HUDEP-2 (cell line): ENCODE measurements at regions not wholly inside any gene's neighbourhood (a gene's known extent, or its start where the extent isn't known, plus 50 kb on each side); places are given as distances from the start of the nearest gene placed in this dataset.

Experiments used
- DNase-seq, 76 experiments: peaks; one replicate each; lab custom pipeline; 2025; ENCODE audit not compliant: unreplicated experiment in 76 of 76; lab: John Stamatoyannopoulos, UW

DNA sequence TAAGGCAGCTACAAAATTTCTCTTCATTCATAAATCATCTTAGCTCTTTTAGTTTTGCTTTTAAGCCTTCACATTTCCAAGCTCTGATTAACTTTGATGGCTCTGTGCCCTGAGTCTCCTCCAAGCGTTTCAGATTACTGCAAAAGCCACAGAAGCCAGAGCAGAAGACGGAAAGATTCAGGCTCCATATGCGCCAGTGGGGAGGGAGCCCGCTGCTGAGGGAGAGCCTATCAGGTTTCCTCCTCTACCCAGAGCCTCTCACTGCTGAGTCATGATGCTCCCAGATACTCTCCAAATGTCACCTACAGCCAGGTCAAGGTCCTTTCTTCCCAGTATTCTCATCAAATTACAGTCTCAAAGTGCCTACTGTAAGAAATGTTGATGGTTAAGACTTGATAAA lies 193.6 kb downstream of the RAP2A start:
- peak in 1 of 76 experiments; percentile 2 for DNase-seq

DNA sequence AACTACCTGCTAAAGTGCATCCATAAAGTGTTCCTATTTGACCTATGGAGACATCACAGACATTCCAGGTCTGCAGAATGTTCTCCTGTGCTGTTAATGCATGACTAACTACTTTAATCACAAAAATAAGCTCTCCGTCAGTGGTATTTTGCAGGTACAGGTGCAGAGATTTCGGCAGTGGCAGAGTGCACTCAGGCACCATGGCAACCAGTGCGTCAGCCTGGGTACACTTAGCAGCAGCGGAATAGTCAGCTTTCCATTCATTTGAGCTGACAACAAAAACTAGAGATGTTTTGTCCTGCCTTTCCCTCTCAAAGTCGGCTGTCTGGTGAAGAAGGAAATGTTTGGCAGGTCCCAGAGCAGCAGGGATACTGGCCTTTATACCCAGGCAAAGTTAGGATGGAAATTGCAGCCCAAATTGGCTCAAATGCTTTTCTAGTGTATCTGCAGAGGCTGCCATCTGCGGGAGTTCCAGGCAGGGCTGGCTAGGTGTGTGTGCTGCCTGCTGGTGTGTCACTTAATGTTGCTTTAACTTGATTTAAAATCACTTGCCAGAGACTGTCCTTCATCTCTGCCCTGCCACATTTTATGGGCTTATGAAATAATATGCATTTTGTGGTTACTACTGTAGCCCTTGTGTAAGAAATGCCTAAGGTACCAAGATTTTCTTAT lies 195.8 kb downstream of the RAP2A start:
- no peak for DNase-seq

DNA sequence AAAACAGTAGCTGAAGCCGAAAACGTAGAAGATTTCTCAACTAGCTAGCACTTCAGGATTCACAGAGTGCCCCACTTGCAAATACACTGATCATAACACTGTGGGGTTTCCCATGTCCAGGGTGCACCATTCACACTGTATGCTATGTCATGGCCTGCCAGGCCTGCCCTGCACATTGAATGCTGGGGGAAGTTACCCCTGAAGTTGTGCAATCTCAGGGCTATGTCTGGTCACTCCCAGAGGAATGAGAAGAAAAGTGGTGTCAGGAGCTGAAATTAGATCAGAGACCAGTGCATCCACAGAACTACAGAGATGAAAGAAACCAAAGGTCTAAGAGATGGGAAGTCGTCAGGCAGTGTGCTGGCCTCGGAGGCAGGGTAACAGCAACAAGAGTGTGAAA lies 196.8 kb downstream of the RAP2A start:
- no peak for DNase-seq

DNA sequence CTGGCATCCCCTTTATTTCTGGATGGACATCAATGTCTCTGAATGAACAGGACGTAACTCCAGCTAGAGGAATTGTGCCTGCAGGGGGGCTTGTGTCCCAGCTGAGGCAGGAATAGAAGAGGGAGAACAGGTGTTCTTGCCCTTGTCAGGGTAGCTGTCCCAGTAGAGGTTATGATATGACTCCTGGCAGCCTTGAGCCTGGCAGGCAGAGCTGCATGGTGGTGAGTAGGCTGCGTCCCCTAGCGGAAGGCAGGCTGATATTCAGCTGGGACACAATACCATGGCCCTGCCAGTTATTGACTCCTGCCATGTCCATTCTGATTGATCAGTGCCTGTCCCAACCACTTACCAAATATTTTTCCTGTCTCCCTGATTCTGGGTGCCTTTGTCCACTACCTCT lies 197.2 kb downstream of the RAP2A start:
- peak in 7 of 76 experiments; percentile 1 to 22 (median 10) for DNase-seq

DNA sequence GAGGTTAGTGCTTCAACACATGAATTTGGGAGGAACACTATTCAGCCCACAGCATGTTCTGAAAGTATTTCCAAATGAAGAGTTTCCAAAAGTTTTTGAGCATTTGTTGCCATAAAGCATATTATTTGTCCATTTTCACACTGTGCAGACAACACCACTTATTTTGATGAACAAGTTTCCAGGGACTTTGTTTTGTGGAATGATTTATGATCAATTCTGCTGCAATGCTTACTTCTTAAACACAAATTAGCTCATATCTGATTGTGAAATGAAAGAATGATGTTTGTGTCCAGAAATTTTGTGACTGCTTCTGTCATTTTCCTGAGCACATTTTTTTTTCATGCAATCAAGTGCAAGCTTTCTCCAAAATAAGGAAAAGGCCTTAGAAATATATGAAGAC lies 205.3 kb downstream of the RAP2A start:
- DNase-seq: no peak

DNA sequence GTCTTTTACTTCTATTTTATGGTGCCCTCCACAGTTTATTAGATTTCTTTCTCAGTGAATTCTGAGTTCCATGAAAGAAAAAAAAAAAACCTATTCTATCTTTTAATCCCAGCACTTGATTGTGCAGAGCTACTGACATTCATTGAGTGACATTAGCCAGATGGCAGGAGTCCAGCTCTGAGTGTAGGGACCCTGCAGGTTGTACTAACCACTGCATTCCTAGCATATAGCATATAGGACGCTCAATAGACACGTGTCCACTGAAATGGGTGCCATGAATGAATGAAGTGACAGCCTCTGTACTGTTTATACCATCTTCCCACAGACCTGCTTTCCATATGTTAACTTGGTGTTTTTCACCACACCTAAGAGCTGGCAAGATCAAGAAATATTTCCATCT lies 206.3 kb downstream of the RAP2A start:
- DNase-seq: no peak

DNA sequence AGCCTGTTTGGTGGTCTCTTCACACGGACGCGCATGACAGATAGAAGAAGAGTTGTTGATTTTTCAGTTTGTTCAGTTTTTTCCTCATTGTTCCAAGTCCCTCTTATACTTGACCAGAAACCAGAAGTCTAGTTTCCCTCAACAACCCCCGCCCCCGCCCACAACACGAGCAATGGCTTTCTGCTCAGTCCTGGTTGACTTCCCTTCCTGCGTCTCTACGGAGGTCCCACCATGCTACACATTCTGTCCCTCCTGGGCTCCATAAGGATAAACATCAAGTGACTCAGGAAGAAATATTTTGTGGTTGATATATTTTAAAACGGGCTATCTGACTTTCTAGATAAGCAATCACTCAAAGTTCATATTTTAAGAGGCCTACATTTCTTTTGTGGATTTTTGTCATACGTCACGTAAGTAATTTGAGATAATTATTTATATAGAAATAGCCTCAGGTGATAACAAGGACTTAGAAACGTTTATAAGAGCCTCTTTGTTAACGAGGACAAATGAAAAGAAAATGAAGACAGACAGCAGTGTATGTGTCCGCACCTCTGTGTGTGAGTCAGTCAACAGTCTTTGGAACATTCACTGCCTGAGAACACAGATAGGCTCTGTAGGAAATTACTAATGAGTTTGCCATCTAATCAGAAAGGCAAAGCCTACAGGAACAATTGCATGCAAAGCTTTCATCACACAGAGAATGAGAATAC lies 214.4 kb downstream of the RAP2A start:
- no peak for DNase-seq

DNA sequence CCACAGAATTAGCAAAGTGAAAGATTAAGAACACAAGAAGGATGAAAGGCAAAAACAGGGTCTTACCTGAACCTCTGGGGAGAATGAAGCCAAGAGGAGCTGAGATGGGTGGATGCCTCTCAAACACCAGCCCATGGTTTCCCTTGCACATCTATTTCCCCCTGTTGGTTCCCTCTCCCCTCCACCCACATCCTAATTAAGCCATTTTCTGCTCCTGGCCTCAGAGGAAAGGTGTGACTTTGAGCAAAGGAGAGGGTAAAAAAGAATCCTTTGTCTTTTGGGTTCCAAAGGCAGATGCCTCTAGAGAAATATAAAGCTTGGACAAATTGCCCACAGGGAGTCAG lies 214.9 kb downstream of the RAP2A start:
- no peak for DNase-seq

DNA sequence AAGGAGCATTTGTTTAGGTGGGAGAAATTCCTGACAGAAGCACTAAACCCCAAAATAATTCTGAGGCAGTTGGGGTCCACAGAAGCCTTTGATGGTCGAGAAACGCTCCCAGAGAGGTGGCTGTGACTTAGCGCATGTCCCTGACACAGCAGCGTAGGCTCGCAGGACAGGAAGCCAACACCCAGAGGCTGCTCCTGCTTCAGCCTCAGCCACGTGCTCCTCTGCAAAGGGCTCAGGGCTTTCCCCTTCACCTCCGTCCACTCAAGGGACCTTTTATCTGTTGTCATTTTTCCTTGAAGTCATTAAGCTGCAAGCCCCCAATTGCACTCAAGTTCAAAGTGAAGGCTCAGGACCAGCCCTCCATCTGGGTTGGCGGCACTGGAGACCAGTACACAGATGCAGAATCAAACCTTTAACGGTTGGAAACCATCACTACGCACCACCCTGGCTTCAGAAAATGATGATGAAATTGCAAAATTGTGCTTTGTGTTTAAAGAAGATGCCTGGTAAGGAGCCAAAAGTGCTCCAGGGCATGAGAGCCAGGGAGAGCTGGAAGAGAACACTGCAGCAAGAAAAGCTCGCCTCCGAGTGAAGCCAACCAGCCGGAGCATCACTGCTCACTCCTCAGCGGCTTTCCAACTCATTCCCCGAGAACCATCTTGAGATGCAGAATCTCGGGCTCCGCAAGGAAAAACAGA lies 219.6 kb downstream of the RAP2A start:
- no peak for DNase-seq

DNA sequence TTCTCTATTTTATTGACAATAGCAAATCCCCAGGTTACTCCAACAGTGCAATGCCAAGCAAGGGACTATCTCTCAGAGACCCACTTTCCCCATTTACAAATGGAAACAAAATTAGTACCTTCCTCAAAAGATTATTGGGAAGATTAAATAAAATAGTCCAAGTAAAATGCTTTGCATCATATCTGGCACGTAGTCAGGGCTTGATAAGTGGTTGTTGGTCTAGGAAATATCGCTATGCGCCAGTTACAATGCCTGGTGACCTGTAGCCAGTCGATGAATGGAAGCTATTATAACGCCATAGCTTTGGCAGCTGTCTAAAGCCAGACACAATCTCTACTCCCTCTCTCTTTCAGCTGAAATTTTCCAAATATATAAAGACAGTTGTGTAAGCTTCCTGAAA lies 220.3 kb downstream of the RAP2A start:
- DNase-seq: no peak

DNA sequence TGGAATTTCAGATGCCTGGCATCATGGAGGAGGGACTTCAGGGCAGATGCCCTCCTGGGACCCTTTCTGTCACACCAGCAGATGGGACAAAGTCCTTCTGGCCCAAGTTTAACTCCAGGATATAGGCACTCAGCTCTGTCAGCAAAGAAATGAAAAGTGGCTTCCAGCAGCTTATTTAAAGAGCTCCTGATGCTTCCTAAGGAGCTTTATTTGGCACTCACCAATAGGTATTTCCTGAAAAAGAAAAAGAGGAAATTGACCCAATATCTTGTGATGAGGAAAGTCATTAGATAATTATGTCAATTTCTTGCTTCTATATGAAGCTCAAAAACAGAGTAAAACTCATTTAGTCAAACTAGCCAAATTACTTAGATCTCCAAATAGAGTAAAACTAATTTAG lies 224.6 kb downstream of the RAP2A start:
- no peak for DNase-seq

DNA sequence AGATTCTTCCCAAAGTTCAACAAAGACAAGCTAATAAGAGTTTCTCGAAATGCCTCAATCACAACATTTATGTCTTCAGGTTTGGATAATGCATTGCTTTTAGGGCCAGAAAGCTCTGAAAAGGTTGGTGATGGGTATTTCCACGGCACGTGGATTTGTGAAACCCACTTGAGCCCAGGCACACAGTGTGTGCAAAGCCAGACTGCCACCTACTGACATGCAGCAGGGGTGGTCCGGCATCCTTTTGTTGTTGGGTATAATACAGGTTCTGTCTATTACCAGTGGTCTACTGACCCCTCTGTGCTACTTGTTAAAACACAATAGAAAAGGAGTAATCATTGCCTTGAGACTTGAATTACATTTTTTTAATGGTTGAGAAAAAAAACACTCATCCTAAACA lies 225.6 kb downstream of the RAP2A start:
- no peak for DNase-seq

DNA sequence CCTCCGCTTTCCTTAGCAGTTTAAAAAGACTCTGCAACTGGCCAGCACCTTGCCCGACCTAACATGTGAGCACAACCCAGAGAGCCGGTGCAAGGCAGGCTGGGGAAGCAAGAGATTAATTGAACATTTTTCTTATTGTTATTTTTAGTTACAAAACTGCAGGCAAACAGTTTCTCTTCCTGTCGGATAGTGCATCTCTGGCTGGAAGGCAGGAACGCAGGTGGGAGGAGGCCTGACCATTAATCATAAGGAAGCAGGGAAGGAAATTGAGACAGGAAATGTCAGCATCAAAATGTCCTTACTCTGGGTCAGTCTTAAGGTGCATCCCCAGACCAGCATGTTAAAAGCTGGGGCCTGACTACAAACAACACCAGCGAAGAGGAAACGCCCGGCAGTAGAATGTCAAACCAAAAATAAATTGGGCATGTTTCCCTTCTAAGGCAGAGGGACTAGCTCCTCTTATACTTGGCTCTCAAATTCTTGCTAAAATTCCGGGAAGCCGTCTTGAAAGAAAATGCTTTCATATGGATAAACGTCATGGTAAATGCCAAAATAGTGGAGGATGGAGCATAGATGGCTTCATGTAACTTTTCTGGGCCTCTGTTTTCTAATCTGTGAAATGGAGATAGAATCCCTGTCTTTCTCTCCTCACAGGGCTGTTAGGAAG lies 226.8 kb downstream of the RAP2A start:
- no peak for DNase-seq

DNA sequence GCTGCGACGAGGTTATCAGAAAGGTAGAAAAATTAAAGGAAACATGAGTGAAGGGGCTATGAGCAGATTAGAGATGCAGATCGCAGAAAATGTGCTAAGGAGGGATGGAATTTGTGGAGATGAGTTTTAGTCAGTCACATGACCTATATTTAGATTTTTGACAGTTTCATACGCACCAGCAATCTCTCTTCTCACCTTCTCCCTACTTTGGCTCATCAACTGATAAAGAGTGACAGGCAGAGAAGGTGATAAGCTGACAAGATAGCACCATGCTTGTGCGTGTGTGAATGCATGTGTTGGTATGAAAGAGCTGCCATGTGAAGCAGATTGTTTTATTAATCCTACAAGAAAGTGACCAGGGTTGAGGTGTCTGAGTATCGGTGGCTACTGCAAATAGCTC lies 252.6 kb downstream of the RAP2A start:
- no peak for DNase-seq

DNA sequence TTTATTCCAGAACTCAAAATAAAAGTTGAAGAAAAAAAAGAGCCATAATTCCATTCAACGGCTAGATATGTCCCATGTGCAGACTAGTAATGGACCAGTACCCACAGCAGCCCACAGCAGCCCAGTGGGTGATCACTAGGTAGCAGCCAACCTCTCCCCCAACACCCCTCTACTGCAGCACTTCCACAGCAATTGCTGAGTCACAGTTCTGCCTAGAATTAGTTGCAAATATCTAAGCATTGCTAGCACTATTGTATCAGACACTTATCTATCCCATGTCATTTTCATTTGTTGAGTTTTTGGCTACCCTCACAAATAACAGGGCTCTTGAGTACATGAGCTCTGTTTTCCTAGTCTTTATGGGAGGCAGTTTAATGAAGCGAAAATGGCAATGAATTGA lies 258.7 kb downstream of the RAP2A start:
- no peak for DNase-seq

DNA sequence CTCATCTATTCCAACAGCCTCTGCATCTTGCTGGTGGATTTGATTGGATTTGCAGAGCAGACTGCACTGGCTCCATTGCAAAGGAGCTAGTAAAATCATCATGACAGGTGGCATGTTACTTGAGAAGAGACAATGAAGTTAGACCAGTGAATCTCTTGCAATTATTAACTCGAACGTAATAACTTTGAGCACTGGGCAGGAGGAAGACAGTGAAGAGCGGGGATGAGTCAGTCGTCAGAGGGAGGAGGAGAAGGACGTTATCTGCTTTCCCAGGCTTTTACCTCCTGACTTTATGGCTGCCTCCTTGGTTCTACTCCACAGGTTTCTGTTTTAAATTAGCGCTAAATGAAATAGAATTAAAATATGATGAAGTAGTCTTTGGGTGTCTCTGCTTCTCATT lies 257.8 kb upstream of the IPO5 start:
- DNase-seq: no peak

DNA sequence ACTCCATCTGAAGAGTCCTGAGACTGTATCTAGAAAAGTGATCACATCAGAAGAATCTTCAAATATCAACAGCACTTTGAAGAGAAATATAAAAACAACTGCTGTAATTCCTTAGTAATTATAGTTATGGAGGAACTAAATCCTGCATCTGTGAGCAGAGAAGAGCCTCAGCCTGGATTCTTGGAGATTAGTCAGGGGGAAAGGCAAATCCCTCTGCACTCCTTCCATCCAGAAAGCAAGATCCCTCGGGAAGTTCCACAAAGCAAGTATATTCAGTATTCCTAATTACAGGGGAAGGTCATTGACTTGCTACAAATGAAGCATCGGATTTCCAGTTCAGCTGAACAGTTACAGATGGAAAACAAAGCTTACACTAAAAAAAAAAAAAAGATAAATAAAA lies 256.6 kb upstream of the IPO5 start:
- no peak for DNase-seq

DNA sequence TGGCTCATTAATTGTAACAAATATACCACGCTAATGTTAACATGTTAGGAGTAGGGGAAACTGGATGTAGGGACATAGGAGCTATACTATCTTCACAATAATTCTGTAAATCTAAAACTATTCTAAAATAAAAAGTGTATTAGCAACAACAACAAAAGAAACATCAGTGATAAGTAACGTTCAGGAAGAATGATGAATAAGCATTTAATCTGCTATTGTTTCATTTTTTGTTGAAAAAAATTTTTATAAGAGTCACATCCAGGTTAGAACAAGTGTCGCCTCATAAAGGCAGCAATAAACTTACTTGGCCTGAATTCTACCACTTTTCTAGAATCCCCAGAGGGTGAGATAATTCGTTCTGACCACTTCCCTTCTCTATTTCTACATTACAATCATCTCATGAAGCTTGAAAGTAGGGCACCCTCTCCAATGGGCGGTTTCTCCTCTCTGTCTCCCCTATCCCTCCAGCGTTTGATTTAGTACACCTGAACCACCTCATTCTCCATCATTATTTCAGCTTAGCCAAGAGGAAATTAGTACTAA lies 253.1 kb upstream of the IPO5 start:
- no peak for DNase-seq

DNA sequence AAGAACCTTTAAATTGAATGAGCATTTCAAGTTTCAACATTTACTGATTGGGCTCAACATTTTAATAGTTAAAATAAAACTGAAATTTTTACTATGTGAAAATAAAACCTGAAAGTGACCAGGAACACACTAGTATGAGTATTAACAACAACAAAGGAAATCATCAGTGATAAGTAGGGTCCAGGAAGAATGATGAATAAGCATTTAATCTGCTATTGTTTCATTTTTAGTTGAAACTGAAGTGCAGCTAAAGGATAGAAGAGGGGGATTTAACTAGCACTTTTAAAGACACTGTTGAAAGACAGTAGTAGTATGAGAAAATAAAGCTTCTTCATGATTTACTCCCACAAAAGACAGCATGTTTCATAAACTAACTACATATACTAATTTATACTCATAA lies 250.9 kb upstream of the IPO5 start:
- no peak for DNase-seq

DNA sequence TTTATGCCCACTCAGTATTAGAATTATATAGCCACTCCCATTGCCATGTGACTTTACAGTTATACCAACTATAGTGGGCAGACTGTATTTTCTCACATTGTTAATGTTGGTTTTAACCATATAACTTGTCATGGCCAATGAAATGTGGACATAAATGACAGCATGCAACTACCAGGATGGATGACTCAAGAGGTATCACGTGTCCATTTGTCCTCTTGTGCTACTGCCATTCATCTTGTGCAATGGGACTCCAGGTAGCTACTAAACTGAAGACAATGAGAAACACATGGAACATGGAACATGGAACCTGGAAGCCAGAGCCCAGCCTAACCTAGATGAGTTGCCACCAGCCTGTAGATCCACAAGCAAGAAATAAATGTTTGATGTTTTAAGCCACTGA lies 242.7 kb upstream of the IPO5 start:
- no peak for DNase-seq

DNA sequence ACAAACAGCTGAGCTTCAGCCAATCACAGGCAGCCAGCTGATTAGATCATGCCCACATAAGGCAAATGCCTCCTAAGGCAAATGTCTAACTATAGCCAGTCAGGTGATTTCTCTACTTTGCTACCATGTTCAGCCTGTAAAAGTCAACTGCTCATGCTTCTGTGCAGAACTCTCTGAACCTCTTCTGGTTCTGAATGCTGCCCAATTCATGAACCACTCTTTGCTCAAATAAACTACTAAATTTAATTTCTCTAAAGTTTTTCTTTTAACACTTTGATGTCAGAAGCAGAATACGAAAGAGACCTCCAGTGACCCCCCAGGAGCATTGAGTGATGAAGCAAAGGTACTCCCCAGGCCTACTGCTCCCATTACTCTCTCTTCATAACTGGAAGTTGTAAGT lies 240.7 kb upstream of the IPO5 start:
- no peak for DNase-seq
